A673 (cell line): ENCODE measurements at regions not wholly inside any gene's neighbourhood (a gene's known extent, or its start where the extent isn't known, plus 50 kb on each side); places are given as distances from the start of the nearest gene placed in this dataset.

Source experiments
- BruUV-seq: library from RNA; stranded (reverse); fragments of 400-500 nt; replicated peaks from 2 replicates; lab custom pipeline; 2021; lab: Mats Ljungman, UMichigan
- CTCF ChIA-PET: fragments of 300-600 bp; sonication (Branson Sonifier 250); formaldehyde crosslinking; loops from one replicate; lab custom pipeline; 2022; ENCODE audit warnings: antibody characterized with exemption; lab: Charles Lee
- POLR2A ChIA-PET: fragments of 300-600 bp; sonication (Branson Sonifier 250); formaldehyde crosslinking; loops from one replicate; lab custom pipeline; 2022; ENCODE audit warnings: antibody characterized with exemption; ENCODE audit not compliant: low non-redundant PET; lab: Charles Lee
- DNase-seq: peaks from one replicate; pipeline ENCODE4 v3.0.0-alpha.2; 2015; ENCODE audit warnings: low spot score
- H3K27ac ChIP-seq: fragments of 200-600 bp; sonication (generic); 2 replicates; pipeline ENCODE4 v1.5.1; 2016; ENCODE audit warnings: mixed run types, low read depth, mild to moderate bottlenecking, mixed read lengths, antibody characterized with exemption, low read length; ENCODE audit not compliant: poor library complexity, severe bottlenecking
- H3K27me3 ChIP-seq: fragments of 200-600 bp; sonication (generic); replicated peaks from 2 replicates; pipeline ENCODE4 v1.6.1; 2017; ENCODE audit warnings: mixed run types, low read depth, mild to moderate bottlenecking, mixed read lengths, antibody characterized with exemption, low read length; ENCODE audit not compliant: insufficient read depth, poor library complexity
- H3K36me3 ChIP-seq: fragments of 200-600 bp; sonication (generic); 2 replicates; pipeline ENCODE4 v1.6.1; 2016; ENCODE audit warnings: mixed run types, mild to moderate bottlenecking, mixed read lengths, antibody characterized with exemption, low read length; ENCODE audit not compliant: insufficient read depth, poor library complexity, severe bottlenecking
- H3K4me1 ChIP-seq: fragments of 200-600 bp; sonication (generic); 2 replicates; pipeline ENCODE4 v1.6.1; 2017; ENCODE audit warnings: mixed run types, mild to moderate bottlenecking, mixed read lengths, antibody characterized with exemption, low read length; ENCODE audit not compliant: insufficient read depth, poor library complexity, severe bottlenecking
- H3K4me3 ChIP-seq: fragments of 200-600 bp; sonication (generic); 2 replicates; pipeline ENCODE4 v1.5.1; 2016; ENCODE audit warnings: low read depth, mixed run types, mild to moderate bottlenecking, mixed read lengths, low read length; ENCODE audit not compliant: poor library complexity, severe bottlenecking
- H3K9me3 ChIP-seq: fragments of 200-600 bp; sonication (generic); 2 replicates; pipeline ENCODE4 v1.6.1; 2016; ENCODE audit warnings: mixed run types, low read depth, mild to moderate bottlenecking, mixed read lengths, antibody characterized with exemption, low read length; ENCODE audit not compliant: poor library complexity, severe bottlenecking
- CTCF ChIP-seq: fragments of 300-800, 200-600 bp; sonication (generic); conservative IDR thresholded peaks from 2 replicates; pipeline ENCODE4 v1.5.1; 2017; ENCODE audit warnings: low read depth, mild to moderate bottlenecking, antibody characterized with exemption, low read length, moderate library complexity, mixed read lengths
- EZH2 ChIP-seq: fragments of 200-600 bp; sonication (generic); IDR thresholded peaks from 2 replicates; pipeline ENCODE4 v1.6.1; 2017; ENCODE audit warnings: borderline replicate concordance, low read depth, mild to moderate bottlenecking, mixed read lengths, antibody characterized with exemption, low read length; ENCODE audit not compliant: poor library complexity, severe bottlenecking
- intact Hi-C: fragments of 100-400 bp; cut with micrococcal nuclease; formaldehyde crosslinking; loops from one replicate; pipeline ENCODE4 v1.10.0; 2022; ENCODE audit not compliant: unreplicated experiment

- no peak for DNase-seq
- Histone ChIP-seq H3K9me3 (no peaks in the 10 kb centered on the region), H3K27me3 (no peaks in the 10 kb centered on the region), H3K4me1 (peaks cover 7% of the 10 kb centered on the region), H3K4me3 (no peak overlapping the region), H3K36me3 (no peaks in the 10 kb centered on the region), H3K27ac (no peak overlapping the region)
- TF ChIP-seq CTCF = no peak
- no peak for TF ChIP-seq EZH2
- intact Hi-C loops = no loop called here
- ChIA-PET POLR2A (no interaction called here), CTCF (no interaction called here)
- no TSS peak for BruUV-seq
Measured at GRCh38 chr12:90301561-90302133, 593.0 kb upstream of the ATP2B1 start.

GRCh38 chr12:90301095-90301494, 592.5 kb upstream of the ATP2B1 start:
- intact Hi-C loops = no loop called here
- no peaks in the 10 kb centered on the region for H3K27me3 ChIP-seq
- no peaks in the 10 kb centered on the region for H3K9me3 ChIP-seq
- DNase-seq = no peak
- BruUV-seq = no TSS peak
- no peak for TF ChIP-seq EZH2
- TF ChIP-seq CTCF = no peak
- ChIA-PET POLR2A (no interaction called here), CTCF (no interaction called here)
- H3K4me3 ChIP-seq = no peak overlapping the region
- no peaks in the 10 kb centered on the region for H3K36me3 ChIP-seq
- no peak overlapping the region for H3K27ac ChIP-seq
- peaks cover 7% of the 10 kb centered on the region for H3K4me1 ChIP-seq

- POLR2A ChIA-PET = no interaction called here
- H3K4me3 ChIP-seq = no peak overlapping the region
- H3K9me3 ChIP-seq = no peaks in the 10 kb centered on the region
- no TSS peak for BruUV-seq
- no peak for DNase-seq
- intact Hi-C loops = no loop called here
- no peak overlapping the region for H3K27ac ChIP-seq
- CTCF ChIA-PET = no interaction called here
- no peaks in the 10 kb centered on the region for H3K27me3 ChIP-seq
- H3K36me3 ChIP-seq = no peaks in the 10 kb centered on the region
- no peak for TF ChIP-seq CTCF
- TF ChIP-seq EZH2 = no peak
- H3K4me1 ChIP-seq = peaks cover 7% of the 10 kb centered on the region
Measured at GRCh38 chr12:90299666-90300065, 591.0 kb upstream of the ATP2B1 start.
